Loucy (cell line): ENCODE measurements at regions not wholly inside any gene's neighbourhood (a gene's known extent, or its start where the extent isn't known, plus 50 kb on each side); places are given as distances from the start of the nearest gene placed in this dataset.

Source experiments
- H2AFZ ChIP-seq: fragments of 200-600 bp; sonication (generic); 2 replicates; pipeline ENCODE4 v1.6.0; 2016; ENCODE audit warnings: antibody characterized with exemption, mild to moderate bottlenecking, low read length, moderate library complexity
- H3F3A ChIP-seq: fragments of 200-600 bp; 2 replicates; pipeline ENCODE4 v1.6.0; 2016; ENCODE audit warnings: antibody characterized with exemption, low read depth, mild to moderate bottlenecking
- H3K27me3 ChIP-seq: fragments of 200-600 bp; sonication (generic); 2 replicates; pipeline ENCODE4 v1.6.1; 2014; ENCODE audit warnings: low read length, mild to moderate bottlenecking; ENCODE audit not compliant: insufficient read depth, poor library complexity, severe bottlenecking
- H3K36me3 ChIP-seq: fragments of 200-600 bp; sonication (generic); 2 replicates; pipeline ENCODE4 v1.6.1; 2016; ENCODE audit warnings: low read length; ENCODE audit not compliant: insufficient read depth
- H3K4me1 ChIP-seq: fragments of 200-600 bp; sonication (generic); 2 replicates; pipeline ENCODE4 v1.5.1; 2014; ENCODE audit warnings: low read length, mild to moderate bottlenecking; ENCODE audit not compliant: insufficient read depth, poor library complexity, severe bottlenecking
- H3K4me2 ChIP-seq: fragments of 200-600 bp; sonication (generic); 2 replicates; pipeline ENCODE4 v1.6.0; 2014; ENCODE audit warnings: antibody characterized with exemption, low read length, low read depth, mild to moderate bottlenecking; ENCODE audit not compliant: poor library complexity, severe bottlenecking
- H3K4me3 ChIP-seq: fragments of 200-600 bp; sonication (generic); 2 replicates; pipeline ENCODE4 v1.5.1; 2014; ENCODE audit warnings: low read length, mild to moderate bottlenecking, mixed read lengths; ENCODE audit not compliant: poor library complexity, severe bottlenecking
- H3K79me2 ChIP-seq: fragments of 200-600 bp; sonication (generic); 2 replicates; pipeline ENCODE4 v1.6.1; 2014; ENCODE audit warnings: low read length; ENCODE audit not compliant: insufficient read depth
- H3K9ac ChIP-seq: fragments of 200-600 bp; sonication (generic); 2 replicates; pipeline ENCODE4 v1.6.0; 2014; ENCODE audit warnings: mild to moderate bottlenecking, low read depth, low read length, moderate library complexity; ENCODE audit not compliant: poor library complexity, severe bottlenecking
- H3K9me2 ChIP-seq: fragments of 200-600 bp; sonication (generic); replicated peaks from 2 replicates; pipeline ENCODE4 v1.6.1; 2016; ENCODE audit warnings: low read depth, low read length, mixed read lengths
- H3K9me3 ChIP-seq: fragments of 200-600 bp; sonication (generic); 2 replicates; pipeline ENCODE4 v1.6.1; 2014; ENCODE audit warnings: mild to moderate bottlenecking, antibody characterized with exemption, low read length, low read depth; ENCODE audit not compliant: insufficient read depth
- H4K20me1 ChIP-seq: fragments of 200-600 bp; sonication (generic); 2 replicates; pipeline ENCODE4 v1.6.0; 2014; ENCODE audit warnings: antibody characterized with exemption, low read length, mild to moderate bottlenecking; ENCODE audit not compliant: insufficient read depth, poor library complexity, severe bottlenecking
- CTCF ChIP-seq: fragments of 200-600 bp; sonication (generic); conservative IDR thresholded peaks from 2 replicates; pipeline ENCODE4 v1.5.1; 2014; ENCODE audit warnings: mild to moderate bottlenecking, antibody characterized with exemption, low read length
- EZH2phosphoT487 ChIP-seq: fragments of 200-600 bp; IDR thresholded peaks from 2 replicates; pipeline ENCODE4 v1.6.1; 2018; ENCODE audit warnings: antibody characterized with exemption, mild to moderate bottlenecking, moderate library complexity, borderline replicate concordance

- no peak overlapping the region for H2AFZ ChIP-seq
- no peak for TF ChIP-seq EZH2phosphoT487
- no peak for TF ChIP-seq CTCF
- H3K79me2 ChIP-seq, result no peaks in the 10 kb centered on the region
- no peaks in the 10 kb centered on the region for H3F3A ChIP-seq
- H3K9me3 ChIP-seq, result no peaks in the 10 kb centered on the region
- no peaks in the 10 kb centered on the region for H3K36me3 ChIP-seq
- H3K4me3 ChIP-seq, result no peak overlapping the region
- H3K27me3 ChIP-seq, result no peaks in the 10 kb centered on the region
- H3K9me2 ChIP-seq, result no peaks in the 10 kb centered on the region
- no peaks in the 10 kb centered on the region for H3K4me1 ChIP-seq
- H3K9ac ChIP-seq, result no peak overlapping the region
- no peaks in the 10 kb centered on the region for H4K20me1 ChIP-seq
- no peak overlapping the region for H3K4me2 ChIP-seq
These were observed 138.1 kb upstream of the EEPD1 start for GRCh38 chr7:36014961-36015360.

GRCh38 chr7:36015733-36016132 lies 137.3 kb upstream of the EEPD1 start:
- Histone ChIP-seq H3K36me3 (no peaks in the 10 kb centered on the region), H3F3A (no peaks in the 10 kb centered on the region), H4K20me1 (no peaks in the 10 kb centered on the region), H3K9ac (no peak overlapping the region), H2AFZ (no peak overlapping the region), H3K4me3 (no peak overlapping the region), H3K79me2 (no peaks in the 10 kb centered on the region), H3K9me3 (no peaks in the 10 kb centered on the region), H3K4me1 (no peaks in the 10 kb centered on the region), H3K9me2 (no peaks in the 10 kb centered on the region), H3K27me3 (no peaks in the 10 kb centered on the region), H3K4me2 (no peak overlapping the region)
- TF ChIP-seq CTCF, result no peak
- TF ChIP-seq EZH2phosphoT487, result no peak

- Histone ChIP-seq H2AFZ (no peak overlapping the region), H3K9ac (no peak overlapping the region), H3K36me3 (no peaks in the 10 kb centered on the region), H4K20me1 (no peaks in the 10 kb centered on the region), H3K79me2 (no peaks in the 10 kb centered on the region), H3K4me1 (no peaks in the 10 kb centered on the region), H3K4me3 (no peak overlapping the region), H3F3A (no peaks in the 10 kb centered on the region), H3K9me3 (no peaks in the 10 kb centered on the region), H3K9me2 (no peaks in the 10 kb centered on the region), H3K4me2 (no peak overlapping the region), H3K27me3 (no peaks in the 10 kb centered on the region)
- TF ChIP-seq CTCF (no peak), EZH2phosphoT487 (no peak)
These were observed 136.4 kb upstream of the EEPD1 start for GRCh38 chr7:36016648-36017047.
